ENCODE measurements at regions not wholly inside any gene's neighbourhood (a gene's known extent, or its start where the extent isn't known, plus 50 kb on each side); places are given as distances from the start of the nearest gene placed in this dataset.

DNA sequence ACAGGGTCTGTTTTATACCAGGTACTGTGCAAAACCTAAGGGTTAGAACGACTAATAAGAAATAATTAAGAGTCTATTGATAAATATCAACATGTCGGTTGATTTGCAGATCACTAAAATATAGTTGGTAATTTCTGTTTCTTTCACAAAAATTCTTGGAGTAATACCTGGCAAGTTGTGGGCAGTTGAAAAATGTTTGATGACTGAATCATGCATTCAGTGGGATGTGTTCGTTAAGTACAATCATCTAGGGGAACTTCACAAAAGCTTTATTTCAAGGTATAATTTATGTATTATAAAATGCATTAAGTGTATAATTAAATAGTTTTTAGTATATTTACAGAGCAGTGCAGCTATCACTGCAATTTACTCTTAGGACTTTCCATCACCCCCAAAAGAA, 120.0 kb downstream of the KCNA5 start:
- no peak overlapping the region for H3K4me3 ChIP-seq (ENCODE audit: low read depth, low read length)
- no peak for DNase-seq (ENCODE audit: low read depth)
- TF ChIP-seq, protein P1, sequence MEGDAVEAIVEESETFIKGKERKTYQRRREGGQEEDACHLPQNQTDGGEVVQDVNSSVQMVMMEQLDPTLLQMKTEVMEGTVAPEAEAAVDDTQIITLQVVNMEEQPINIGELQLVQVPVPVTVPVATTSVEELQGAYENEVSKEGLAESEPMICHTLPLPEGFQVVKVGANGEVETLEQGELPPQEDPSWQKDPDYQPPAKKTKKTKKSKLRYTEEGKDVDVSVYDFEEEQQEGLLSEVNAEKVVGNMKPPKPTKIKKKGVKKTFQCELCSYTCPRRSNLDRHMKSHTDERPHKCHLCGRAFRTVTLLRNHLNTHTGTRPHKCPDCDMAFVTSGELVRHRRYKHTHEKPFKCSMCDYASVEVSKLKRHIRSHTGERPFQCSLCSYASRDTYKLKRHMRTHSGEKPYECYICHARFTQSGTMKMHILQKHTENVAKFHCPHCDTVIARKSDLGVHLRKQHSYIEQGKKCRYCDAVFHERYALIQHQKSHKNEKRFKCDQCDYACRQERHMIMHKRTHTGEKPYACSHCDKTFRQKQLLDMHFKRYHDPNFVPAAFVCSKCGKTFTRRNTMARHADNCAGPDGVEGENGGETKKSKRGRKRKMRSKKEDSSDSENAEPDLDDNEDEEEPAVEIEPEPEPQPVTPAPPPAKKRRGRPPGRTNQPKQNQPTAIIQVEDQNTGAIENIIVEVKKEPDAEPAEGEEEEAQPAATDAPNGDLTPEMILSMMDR (conservative IDR thresholded peaks at IDR 0.05; ENCODE audit: low read depth, low read length) = no peak

DNA sequence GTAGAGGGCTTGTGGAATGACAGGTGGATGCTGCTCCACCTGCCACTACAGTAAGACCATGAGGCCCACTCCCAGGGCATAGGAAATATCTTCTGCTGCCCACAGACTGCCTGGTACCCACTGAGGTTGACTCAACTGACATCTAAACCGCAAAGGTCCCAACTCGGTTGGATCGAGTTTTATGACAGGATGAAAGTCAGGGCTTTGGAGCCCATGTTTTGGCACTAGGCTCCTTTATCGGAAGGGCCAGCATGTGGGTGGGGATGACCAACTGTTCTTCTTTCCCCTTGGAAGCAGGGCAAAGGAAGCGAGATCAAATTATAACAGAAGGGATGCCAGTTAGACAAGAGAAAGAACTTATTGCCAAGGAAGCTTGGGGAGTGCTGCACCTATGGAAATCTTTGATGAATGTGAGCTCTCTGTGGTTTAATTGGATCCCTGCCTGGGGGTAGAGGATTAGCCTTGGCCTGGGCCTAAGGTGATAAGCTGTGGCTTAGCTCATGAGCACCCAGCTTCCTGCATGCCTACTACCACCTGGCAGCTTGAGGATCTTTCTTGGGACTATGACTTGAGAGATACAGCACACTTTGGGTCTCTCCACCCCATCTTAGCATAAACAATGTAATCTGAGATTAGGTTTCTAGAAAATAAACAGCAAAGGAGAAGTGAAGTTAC, 121.8 kb downstream of the KCNA5 start:
- TF ChIP-seq, protein P1 (conservative IDR thresholded peaks at IDR 0.05; ENCODE audit: low read depth, low read length) = no peak
- H3K4me3 ChIP-seq (ENCODE audit: low read depth, low read length) = no peak overlapping the region
- no peak for DNase-seq (ENCODE audit: low read depth)

DNA sequence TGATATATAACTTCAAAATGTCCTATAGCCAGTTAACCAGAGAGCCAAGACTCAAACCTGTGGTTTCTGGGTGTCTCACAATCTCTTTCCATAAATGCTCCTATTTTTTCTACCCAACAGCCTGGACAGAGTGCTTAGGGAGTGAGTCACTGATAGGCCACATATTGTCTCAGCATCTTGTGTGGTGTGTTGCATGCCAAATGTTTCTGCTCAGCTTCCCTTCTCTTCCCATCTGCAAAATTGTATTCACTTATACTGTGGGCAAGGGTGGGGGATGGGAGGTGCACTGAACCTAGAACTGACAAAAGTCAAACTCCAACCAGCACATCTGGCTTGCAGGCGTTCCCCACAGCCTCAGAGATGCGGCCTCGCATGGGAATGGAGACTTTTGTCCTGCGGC, 123.3 kb downstream of the KCNA5 start:
- DNase-seq (ENCODE audit: low read depth) = peak; percentile 58
- H3K4me3 ChIP-seq (ENCODE audit: low read depth, low read length) = no peak overlapping the region
- TF ChIP-seq, protein P1 (conservative IDR thresholded peaks at IDR 0.05; ENCODE audit: low read depth, low read length) = no peak

DNA sequence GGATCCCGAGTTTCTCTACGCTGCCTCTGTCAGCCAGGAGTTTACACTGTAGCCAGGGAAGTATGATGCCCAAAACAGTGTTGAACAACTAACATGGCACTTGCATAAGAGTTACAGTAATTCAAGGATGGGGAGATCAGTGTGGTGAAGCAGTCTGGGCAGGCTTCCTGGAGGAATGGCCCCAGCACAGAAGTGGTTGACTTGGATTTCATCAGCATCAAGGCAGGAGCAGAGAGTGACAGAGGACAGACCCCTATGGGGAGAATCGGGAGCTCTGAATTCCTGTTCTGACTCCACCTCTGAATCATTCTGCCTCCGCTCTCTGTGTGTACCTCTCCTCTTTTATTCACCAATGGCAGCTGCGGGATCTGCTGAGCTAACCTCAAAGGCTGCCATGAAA, 124.5 kb downstream of the KCNA5 start:
- no peak for DNase-seq (ENCODE audit: low read depth)
- TF ChIP-seq, protein P1 (conservative IDR thresholded peaks at IDR 0.05; ENCODE audit: low read depth, low read length) = no peak
- H3K4me3 ChIP-seq (ENCODE audit: low read depth, low read length) = no peak overlapping the region

DNA sequence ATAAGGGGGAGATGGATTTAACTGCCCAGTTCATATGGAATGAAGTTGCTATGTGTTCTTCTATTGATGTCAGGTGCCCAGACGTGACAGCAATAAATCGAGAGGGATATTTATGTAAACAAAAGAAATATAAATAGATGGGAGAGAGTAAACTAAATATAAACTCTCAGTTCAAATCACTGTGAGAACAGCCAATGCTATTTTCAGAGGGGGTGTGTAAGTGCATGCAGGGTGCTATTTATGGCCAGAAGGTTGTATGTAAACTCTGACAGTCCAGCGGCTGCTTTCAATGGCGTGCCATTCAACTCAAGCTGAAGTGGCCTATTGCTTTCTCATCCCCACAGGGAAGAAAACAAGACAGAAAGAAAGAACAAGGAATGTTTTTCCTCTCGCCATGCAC, 127.2 kb downstream of the KCNA5 start:
- H3K4me3 ChIP-seq (ENCODE audit: low read depth, low read length) = no peak overlapping the region
- TF ChIP-seq, protein P1 (conservative IDR thresholded peaks at IDR 0.05; ENCODE audit: low read depth, low read length) = no peak
- DNase-seq (ENCODE audit: low read depth) = no peak

- TF ChIP-seq, protein P1 (conservative IDR thresholded peaks at IDR 0.05; ENCODE audit: low read depth, low read length) = peak; percentile 49
- peak; percentile 34 for DNase-seq (ENCODE audit: low read depth)
- no peak overlapping the region for H3K4me3 ChIP-seq (ENCODE audit: low read depth, low read length)
Measured at GRCh38 chr12:5171701-5172100, 128.0 kb downstream of the KCNA5 start.

- TF ChIP-seq, protein P1 (conservative IDR thresholded peaks at IDR 0.05; ENCODE audit: low read depth, low read length) = no peak
- H3K4me3 ChIP-seq (ENCODE audit: low read depth, low read length) = no peak overlapping the region
- no peak for DNase-seq (ENCODE audit: low read depth)
Measured at GRCh38 chr12:5172886-5173285, 129.2 kb downstream of the KCNA5 start.
